ENCODE measurements at regions not wholly inside any gene's neighbourhood (a gene's known extent, or its start where the extent isn't known, plus 50 kb on each side); places are given as distances from the start of the nearest gene placed in this dataset.

DNA sequence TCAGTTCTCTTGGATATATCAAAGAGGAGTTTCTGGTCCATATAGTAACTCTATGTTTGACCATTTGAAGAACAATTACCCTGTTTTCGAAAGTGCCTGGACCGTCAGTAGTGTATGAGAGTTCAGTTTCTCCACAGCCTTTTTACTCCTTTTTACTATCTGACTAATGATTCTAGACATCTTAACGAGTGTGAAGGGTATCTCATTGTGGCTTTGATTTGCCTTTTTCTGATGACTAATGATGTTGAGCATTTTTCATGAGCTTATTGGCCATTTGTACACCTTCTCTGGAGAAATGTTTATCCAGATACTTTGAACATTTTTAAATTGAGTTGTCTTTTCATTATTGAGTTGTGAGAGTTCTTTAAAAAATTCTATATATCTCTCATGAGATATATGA is 114.9 kb upstream of the ATXN1 start:
- H3K4me1 Mint-ChIP-seq: no peaks in the 10 kb centered on the region
- CTCF ChIA-PET: no interaction called here

DNA sequence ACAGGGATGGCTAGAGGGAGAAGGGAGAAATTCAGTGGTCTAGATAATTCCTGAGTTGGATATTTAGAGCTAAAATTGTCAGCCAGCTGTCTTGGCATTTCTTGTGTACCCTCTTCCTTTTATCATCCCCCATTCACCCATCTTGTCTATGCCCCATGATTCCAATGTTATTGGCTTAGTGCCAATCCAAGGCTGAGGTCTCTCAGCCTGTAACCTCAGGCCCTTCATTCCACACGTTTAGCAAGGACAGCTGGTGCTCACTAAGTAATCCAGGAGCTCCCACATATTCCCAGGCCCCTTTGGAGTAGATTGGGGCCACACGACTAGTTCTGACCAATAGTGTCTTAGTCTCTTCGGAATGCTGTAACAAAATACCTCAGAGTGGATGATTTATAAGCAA is 112.4 kb upstream of the ATXN1 start:
- no peak for ATAC-seq (replicated peaks in 1 of 4)
- ChIA-PET POLR2A (interaction anchor here in 1 of 2 donors (0.5 kb wide), 1 partner anchor 1174 kb away, joined by 6 read pairs; no protein-coding TSS in a partner anchor), CTCF (interaction anchor here in 1 of 2 donors (1.1 kb wide), 1 partner anchor 110 kb away, joined by 3 read pairs; no protein-coding TSS in a partner anchor)
- Histone ChIP-seq H3K4me1 (ENCODE audit: control insufficient read depth in 1 of 2, extremely low read depth in 1 of 2, insufficient read depth in 2 of 2, low read length in 2 of 2) (no peaks in the 10 kb centered on the region), H3K4me3 (ENCODE audit: control insufficient read depth in 1 of 2, extremely low read depth in 1 of 2, low read length in 1 of 2) (no peak overlapping the region), H3K27ac (ENCODE audit: low read length) (no peak overlapping the region), H3K27me3 (replicated peaks in 1 of 2; ENCODE audit: control insufficient read depth in 2 of 2, extremely low read depth in 1 of 2, insufficient read depth in 2 of 2, low read length in 1 of 2) (no peaks in the 10 kb centered on the region), H3K9me3 (no peaks in the 10 kb centered on the region), H3K36me3 (ENCODE audit: control insufficient read depth in 2 of 2, extremely low read depth in 1 of 2, insufficient read depth in 1 of 2, low read length in 1 of 2) (no peaks in the 10 kb centered on the region)
- no peak for DNase-seq
- WGBS (ENCODE audit: insufficient coverage): no CpG with 5 or more reads among the region's 3 CpGs
- Mint-ChIP-seq H3K4me3 (no peak overlapping the region), H3K27ac (no peak overlapping the region), H3K9me3 (peaks cover 9 to 14% (median 13%) of the 10 kb centered on the region in 3 donors), H3K4me1 (no peaks in the 10 kb centered on the region), H3K27me3 (peaks cover 18 to 32% of the 10 kb centered on the region in 2 donors), H3K36me3 (no peaks in the 10 kb centered on the region)

More for the DNA sequence above, 114.9 kb upstream of the ATXN1 start:
- Histone ChIP-seq H3K27me3 (replicated peaks in 1 of 2; ENCODE audit: control insufficient read depth in 2 of 2, extremely low read depth in 1 of 2, insufficient read depth in 2 of 2, low read length in 1 of 2) (peaks cover 0 to 2% of the 10 kb centered on the region in 2 experiments), H3K9me3 (no peaks in the 10 kb centered on the region), H3K4me3 (ENCODE audit: control insufficient read depth in 1 of 2, extremely low read depth in 1 of 2, low read length in 1 of 2) (no peak overlapping the region), H3K36me3 (ENCODE audit: control insufficient read depth in 2 of 2, extremely low read depth in 1 of 2, insufficient read depth in 1 of 2, low read length in 1 of 2) (no peaks in the 10 kb centered on the region), H3K27ac (ENCODE audit: low read length) (no peak overlapping the region), H3K4me1 (ENCODE audit: control insufficient read depth in 1 of 2, extremely low read depth in 1 of 2, insufficient read depth in 2 of 2, low read length in 2 of 2) (no peaks in the 10 kb centered on the region)
- no peak overlapping the region for H3K27ac Mint-ChIP-seq
- H3K9me3 Mint-ChIP-seq: peaks cover 9 to 14% (median 13%) of the 10 kb centered on the region in 3 donors
- no peaks in the 10 kb centered on the region for H3K36me3 Mint-ChIP-seq
- no peak for DNase-seq
- POLR2A ChIA-PET: no interaction called here
- no peak overlapping the region for H3K4me3 Mint-ChIP-seq
- H3K27me3 Mint-ChIP-seq: peaks cover 26 to 38% of the 10 kb centered on the region in 2 donors
- WGBS (ENCODE audit: insufficient coverage): no CpG with 5 or more reads among the region's 3 CpGs
- ATAC-seq (replicated peaks in 1 of 4): no peak

DNA sequence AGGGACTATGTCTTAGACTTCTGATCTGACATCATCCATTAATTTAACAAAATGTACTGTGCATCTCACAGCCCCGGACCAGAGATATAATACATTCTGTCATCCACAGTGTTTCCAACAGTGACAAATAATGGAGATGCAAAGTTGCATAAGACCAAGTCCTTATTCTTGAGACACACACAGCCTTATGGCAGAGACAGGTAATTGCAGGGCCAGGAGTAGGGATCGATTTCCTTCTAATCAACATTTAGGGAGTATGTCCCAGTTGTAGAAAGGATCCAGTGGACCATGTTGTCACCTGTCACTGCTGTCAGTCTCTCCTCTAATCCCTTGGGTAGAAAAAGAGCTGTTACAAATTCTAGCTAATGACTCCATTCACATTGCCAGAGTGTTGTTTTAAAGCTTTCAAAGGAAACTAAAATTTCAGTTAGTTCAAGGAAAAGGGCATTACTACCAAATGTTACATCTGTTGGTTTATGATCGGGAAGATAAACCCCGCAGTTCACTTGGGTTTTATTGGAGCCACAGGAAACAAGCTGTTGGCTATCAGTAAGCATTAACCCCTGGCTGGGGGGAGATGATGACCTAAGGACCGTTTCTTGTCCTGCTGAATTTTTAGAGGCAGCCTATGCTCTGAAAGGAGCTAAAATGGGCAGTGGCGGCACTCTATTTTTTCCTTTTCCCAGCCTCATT is 111.4 kb upstream of the ATXN1 start:
- peaks cover 6 to 9% (median 9%) of the 10 kb centered on the region in 3 donors for H3K9me3 Mint-ChIP-seq
- H3K27me3 Mint-ChIP-seq: peaks cover 18 to 24% of the 10 kb centered on the region in 2 donors
- no peak overlapping the region for H3K27ac Mint-ChIP-seq
- H3K36me3 ChIP-seq (ENCODE audit: control insufficient read depth in 2 of 2, extremely low read depth in 1 of 2, insufficient read depth in 1 of 2, low read length in 1 of 2): no peaks in the 10 kb centered on the region
- 11% methylated on average over 2 of the region's 6 CpGs for WGBS (ENCODE audit: insufficient coverage)
- no peaks in the 10 kb centered on the region for H3K36me3 Mint-ChIP-seq
- H3K27ac ChIP-seq (ENCODE audit: low read length): no peak overlapping the region
- ATAC-seq (replicated peaks in 1 of 4) (no peak), DNase-seq (peak in 1 of 35 experiments; percentile 4)
- H3K9me3 ChIP-seq: no peaks in the 10 kb centered on the region
- no peaks in the 10 kb centered on the region for H3K4me1 Mint-ChIP-seq
- CTCF ChIA-PET: interaction anchor here in 1 of 2 donors (0.5 to 1.1 kb wide), 3 partner anchors 19 to 141 kb away, joined by 3 read pairs; no protein-coding TSS in a partner anchor
- H3K27me3 ChIP-seq (replicated peaks in 1 of 2; ENCODE audit: control insufficient read depth in 2 of 2, extremely low read depth in 1 of 2, insufficient read depth in 2 of 2, low read length in 1 of 2): no peaks in the 10 kb centered on the region
- no peak overlapping the region for H3K4me3 ChIP-seq (ENCODE audit: control insufficient read depth in 1 of 2, extremely low read depth in 1 of 2, low read length in 1 of 2)
- no peak overlapping the region for H3K4me3 Mint-ChIP-seq
- POLR2A ChIA-PET: no interaction called here
- H3K4me1 ChIP-seq (ENCODE audit: control insufficient read depth in 1 of 2, extremely low read depth in 1 of 2, insufficient read depth in 2 of 2, low read length in 2 of 2): no peaks in the 10 kb centered on the region

DNA sequence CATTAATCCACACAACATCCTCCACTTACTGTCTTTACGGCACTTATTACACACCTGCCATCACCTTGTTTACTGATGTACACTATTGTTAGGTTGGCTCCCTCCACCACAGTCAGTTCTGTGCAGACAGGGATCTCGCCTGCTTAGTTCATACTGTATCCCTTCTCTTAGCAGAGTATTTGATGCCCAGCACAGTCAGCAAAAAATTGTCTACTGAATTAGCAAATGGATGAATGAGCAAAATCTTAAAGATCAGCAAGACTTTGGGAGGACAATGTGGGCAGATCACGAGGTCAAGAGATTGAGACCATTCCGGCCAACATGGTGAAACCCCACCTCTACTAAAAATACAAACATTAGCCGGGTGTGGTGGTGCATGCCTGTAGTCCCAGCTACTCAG is 109.8 kb upstream of the ATXN1 start:
- no CpG with 5 or more reads among the region's 5 CpGs for WGBS (ENCODE audit: insufficient coverage)
- ChIA-PET CTCF (no interaction called here), POLR2A (interaction anchor here in 1 of 2 donors (0.6 kb wide), 1 partner anchor 292 kb away, joined by 3 read pairs; no protein-coding TSS in a partner anchor)
- Histone ChIP-seq H3K36me3 (ENCODE audit: control insufficient read depth in 2 of 2, extremely low read depth in 1 of 2, insufficient read depth in 1 of 2, low read length in 1 of 2) (no peaks in the 10 kb centered on the region), H3K4me3 (ENCODE audit: control insufficient read depth in 1 of 2, extremely low read depth in 1 of 2, low read length in 1 of 2) (no peak overlapping the region), H3K27me3 (replicated peaks in 1 of 2; ENCODE audit: control insufficient read depth in 2 of 2, extremely low read depth in 1 of 2, insufficient read depth in 2 of 2, low read length in 1 of 2) (no peaks in the 10 kb centered on the region), H3K4me1 (ENCODE audit: control insufficient read depth in 1 of 2, extremely low read depth in 1 of 2, insufficient read depth in 2 of 2, low read length in 2 of 2) (no peaks in the 10 kb centered on the region), H3K9me3 (no peaks in the 10 kb centered on the region), H3K27ac (ENCODE audit: low read length) (no peak overlapping the region)
- Mint-ChIP-seq H3K4me3 (no peak overlapping the region), H3K36me3 (no peaks in the 10 kb centered on the region), H3K27me3 (peaks cover 11 to 14% of the 10 kb centered on the region in 2 donors), H3K9me3 (no peaks in the 10 kb centered on the region), H3K4me1 (no peaks in the 10 kb centered on the region), H3K27ac (no peak overlapping the region)
- ATAC-seq (replicated peaks in 1 of 4) (no peak), DNase-seq (no peak)

DNA sequence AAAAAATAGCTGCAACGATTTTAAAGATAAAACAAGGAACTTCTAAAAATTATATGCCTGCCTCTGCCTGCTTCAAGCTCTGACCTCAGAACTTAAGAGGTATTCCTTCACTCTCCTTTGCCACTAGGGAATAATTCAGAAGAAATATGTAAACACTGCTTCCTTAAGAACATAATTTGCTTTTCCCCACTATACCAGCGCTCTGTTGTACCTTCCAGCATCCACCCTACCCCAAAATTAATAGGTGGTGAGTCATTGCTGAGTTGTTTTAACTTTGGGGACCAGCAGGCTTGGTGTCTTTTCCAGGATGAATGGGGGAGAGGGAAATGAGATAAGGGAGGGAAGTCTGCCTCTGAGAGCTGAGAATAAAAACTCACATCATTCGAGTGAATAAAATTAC is 107.7 kb upstream of the ATXN1 start:
- no peak overlapping the region for H3K27ac Mint-ChIP-seq
- ChIA-PET CTCF (no interaction called here), POLR2A (interaction anchor here in 1 of 2 donors (0.7 kb wide), 1 partner anchor 299 kb away, joined by 5 read pairs; no protein-coding TSS in a partner anchor)
- no peaks in the 10 kb centered on the region for H3K9me3 ChIP-seq
- H3K9me3 Mint-ChIP-seq: no peaks in the 10 kb centered on the region
- WGBS (ENCODE audit: insufficient coverage): no CpG with 5 or more reads among the region's 3 CpGs
- no peak for ATAC-seq (replicated peaks in 1 of 4)
- no peaks in the 10 kb centered on the region for H3K27me3 ChIP-seq (replicated peaks in 1 of 2; ENCODE audit: control insufficient read depth in 2 of 2, extremely low read depth in 1 of 2, insufficient read depth in 2 of 2, low read length in 1 of 2)
- DNase-seq: no peak
- no peaks in the 10 kb centered on the region for H3K36me3 Mint-ChIP-seq
- H3K27ac ChIP-seq (ENCODE audit: low read length): no peak overlapping the region
- H3K27me3 Mint-ChIP-seq: peaks cover 9 to 12% of the 10 kb centered on the region in 2 donors
- no peak overlapping the region for H3K4me3 ChIP-seq (ENCODE audit: control insufficient read depth in 1 of 2, extremely low read depth in 1 of 2, low read length in 1 of 2)
- no peaks in the 10 kb centered on the region for H3K4me1 ChIP-seq (ENCODE audit: control insufficient read depth in 1 of 2, extremely low read depth in 1 of 2, insufficient read depth in 2 of 2, low read length in 2 of 2)
- no peaks in the 10 kb centered on the region for H3K36me3 ChIP-seq (ENCODE audit: control insufficient read depth in 2 of 2, extremely low read depth in 1 of 2, insufficient read depth in 1 of 2, low read length in 1 of 2)
- no peak overlapping the region for H3K4me3 Mint-ChIP-seq
- no peaks in the 10 kb centered on the region for H3K4me1 Mint-ChIP-seq

DNA sequence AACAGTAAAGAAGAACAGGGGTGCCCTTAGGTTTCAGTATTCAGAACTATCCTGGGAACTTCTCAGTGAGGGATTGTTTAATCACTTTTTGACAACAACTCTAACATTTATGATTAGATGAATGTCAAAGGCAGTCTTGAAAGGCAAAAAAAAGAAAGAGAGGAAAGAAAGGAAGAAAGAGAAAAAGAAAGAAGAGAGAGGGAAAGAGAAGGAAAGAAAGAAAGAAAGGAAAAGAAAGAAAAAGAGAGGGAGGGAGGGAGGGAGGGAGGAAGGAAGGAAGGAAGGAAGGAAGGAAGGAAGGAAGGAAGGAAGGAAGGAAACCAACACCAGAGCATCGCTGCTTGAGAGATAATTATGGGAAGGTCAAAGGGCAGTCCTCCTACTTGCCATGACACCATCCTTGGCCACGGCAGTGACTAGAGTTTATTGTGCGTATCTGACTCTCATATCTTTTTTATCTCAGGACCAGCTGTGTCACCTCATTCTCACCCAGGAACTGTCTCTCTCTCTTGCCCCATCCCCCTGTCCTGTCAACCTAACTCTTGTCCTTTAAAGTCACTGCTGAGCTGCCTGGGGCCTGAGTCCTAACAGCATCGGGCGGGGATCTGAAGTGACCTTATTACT is 96.8 kb upstream of the ATXN1 start:
- ChIA-PET CTCF (no interaction called here), POLR2A (no interaction called here)
- no peaks in the 10 kb centered on the region for H3K4me1 Mint-ChIP-seq
- no CpG with 5 or more reads among the region's 5 CpGs for WGBS (ENCODE audit: insufficient coverage)
- no peaks in the 10 kb centered on the region for H3K27me3 ChIP-seq (replicated peaks in 1 of 2; ENCODE audit: control insufficient read depth in 2 of 2, extremely low read depth in 1 of 2, insufficient read depth in 2 of 2, low read length in 1 of 2)
- H3K27ac ChIP-seq (ENCODE audit: low read length): no peak overlapping the region
- no peaks in the 10 kb centered on the region for H3K9me3 ChIP-seq
- H3K4me3 ChIP-seq (ENCODE audit: control insufficient read depth in 1 of 2, extremely low read depth in 1 of 2, low read length in 1 of 2): no peak overlapping the region
- H3K27me3 Mint-ChIP-seq: peaks cover 0 to 3% of the 10 kb centered on the region in 2 donors
- no peak overlapping the region for H3K27ac Mint-ChIP-seq
- no peak overlapping the region for H3K4me3 Mint-ChIP-seq
- no peak for DNase-seq
- no peaks in the 10 kb centered on the region for H3K36me3 Mint-ChIP-seq
- no peaks in the 10 kb centered on the region for H3K36me3 ChIP-seq (ENCODE audit: control insufficient read depth in 2 of 2, extremely low read depth in 1 of 2, insufficient read depth in 1 of 2, low read length in 1 of 2)
- no peaks in the 10 kb centered on the region for H3K4me1 ChIP-seq (ENCODE audit: control insufficient read depth in 1 of 2, extremely low read depth in 1 of 2, insufficient read depth in 2 of 2, low read length in 2 of 2)
- no peaks in the 10 kb centered on the region for H3K9me3 Mint-ChIP-seq
- ATAC-seq (replicated peaks in 1 of 4): no peak
